CD4-positive, alpha-beta T cell (primary cell): ENCODE measurements at regions not wholly inside any gene's neighbourhood (a gene's known extent, or its start where the extent isn't known, plus 50 kb on each side); places are given as distances from the start of the nearest gene placed in this dataset.

ENCODE experiments used
- ATAC-seq: fragments of 200-7000 bp; cut with Tn5 transposase; one replicate; pipeline ENCODE4 v1.10.0; 2022; ENCODE audit warnings: mild to moderate bottlenecking; ENCODE audit not compliant: poor library complexity
- CTCF ChIA-PET: fragments of 350-600 bp; sonication (Branson Sonifier 250); formaldehyde crosslinking; loops from one replicate; lab custom pipeline; 2021; ENCODE audit warnings: antibody characterized with exemption, inconsistent platforms; lab: Charles Lee
- POLR2A ChIA-PET: fragments of 350-600 bp; sonication (Branson Sonifier 250); formaldehyde crosslinking; loops from one replicate; lab custom pipeline; 2021; ENCODE audit warnings: antibody characterized with exemption, inconsistent platforms; lab: Charles Lee
- DNase-seq, 14 experiments: peaks; one replicate each; pipeline ENCODE4 v3.0.0-alpha.2; 2013 to 2020; ENCODE audit warnings: mixed read lengths in 2 of 14
- H3K27ac ChIP-seq, 2 donors: one replicate each; pipeline versions ENCODE4 v1.5.1 to v1.7.0; 2013; ENCODE audit warnings: low read length in 2 of 2, low read depth in 1 of 2, mild to moderate bottlenecking in 1 of 2
- H3K27me3 ChIP-seq, 2 experiments: 1 replicate in 1 of 2; 2 replicates in 1 of 2; pipeline versions ENCODE4 v1.6.1 to v1.7.0; 2013; ENCODE audit warnings: low read length in 2 of 2, control low read depth in 1 of 2, mild to moderate bottlenecking in 1 of 2, moderate library complexity in 1 of 2; ENCODE audit not compliant: insufficient read depth in 2 of 2, control insufficient read depth in 1 of 2
- H3K36me3 ChIP-seq: one replicate; pipeline ENCODE4 v1.6.1; 2013; ENCODE audit warnings: low read length, control low read depth; ENCODE audit not compliant: insufficient read depth
- H3K4me1 ChIP-seq: one replicate; pipeline ENCODE4 v1.6.1; 2013; ENCODE audit warnings: low read length, control low read depth; ENCODE audit not compliant: insufficient read depth
- H3K4me3 ChIP-seq: one replicate; pipeline ENCODE4 v1.5.1; 2013; ENCODE audit warnings: mild to moderate bottlenecking, low read length, moderate library complexity
- H3K9me3 ChIP-seq, 2 experiments: 1 replicate in 1 of 2; 2 replicates in 1 of 2; pipeline versions ENCODE4 v1.6.1 to v1.7.0; 2013; ENCODE audit warnings: low read length in 2 of 2, mild to moderate bottlenecking in 2 of 2, control low read depth in 1 of 2, moderate library complexity in 1 of 2; ENCODE audit not compliant: control insufficient read depth in 1 of 2, insufficient read depth in 1 of 2
- H3K27ac Mint-ChIP-seq: one replicate; pipeline ENCODE4 v1.8.0; 2020; ENCODE audit warnings: mixed read lengths
- H3K27me3 Mint-ChIP-seq: one replicate; pipeline ENCODE4 v1.8.0; 2021; ENCODE audit warnings: mixed read lengths
- H3K36me3 Mint-ChIP-seq: one replicate; pipeline ENCODE4 v1.8.0; 2021; ENCODE audit warnings: low read depth, mixed read lengths
- H3K4me1 Mint-ChIP-seq: one replicate; pipeline ENCODE4 v1.8.0; 2021; ENCODE audit warnings: low read depth, mixed read lengths
- H3K4me3 Mint-ChIP-seq: one replicate; pipeline ENCODE4 v1.8.0; 2020; ENCODE audit warnings: mild to moderate bottlenecking, mixed read lengths
- H3K9me3 Mint-ChIP-seq: one replicate; pipeline ENCODE4 v1.8.0; 2020; ENCODE audit warnings: mixed read lengths
- CTCF ChIP-seq: fragments of 200-600 bp; IDR thresholded peaks from one replicate; pipeline ENCODE4 v1.8.0; 2022; ENCODE audit warnings: antibody characterized with exemption, mild to moderate bottlenecking
- intact Hi-C, 2 experiments: fragments of 100-400 bp; cut with DNase I in 1 of 2; cut with micrococcal nuclease in 1 of 2; formaldehyde crosslinking; loops; one replicate each; pipeline versions ENCODE4 v1.15.1 to v1.9.0; 2023 to 2025; cut with DNase I, micrococcal nuclease

GRCh38 chr3:159657176-159657575 lies 331.5 kb upstream of the IL12A start:
- Histone ChIP-seq H3K27me3 (no peaks in the 10 kb centered on the region), H3K36me3 (no peaks in the 10 kb centered on the region), H3K27ac (no peak overlapping the region), H3K4me3 (no peak overlapping the region), H3K9me3 (no peaks in the 10 kb centered on the region), H3K4me1 (no peaks in the 10 kb centered on the region)
- Mint-ChIP-seq H3K27me3 (no peaks in the 10 kb centered on the region), H3K4me1 (no peaks in the 10 kb centered on the region), H3K9me3 (peaks cover 8% of the 10 kb centered on the region), H3K27ac (no peak overlapping the region), H3K36me3 (no peaks in the 10 kb centered on the region), H3K4me3 (no peak overlapping the region)
- no peak for TF ChIP-seq CTCF
- CTCF ChIA-PET: no interaction called here
- intact Hi-C loops: no loop called here
- POLR2A ChIA-PET: no interaction called here
- ATAC-seq: no peak
- DNase-seq: no peak

- DNase-seq (no peak), ATAC-seq (no peak)
- H3K27me3 Mint-ChIP-seq: no peaks in the 10 kb centered on the region
- no peaks in the 10 kb centered on the region for H3K36me3 Mint-ChIP-seq
- H3K4me1 Mint-ChIP-seq: no peaks in the 10 kb centered on the region
- H3K4me3 Mint-ChIP-seq: no peak overlapping the region
- CTCF ChIA-PET: no interaction called here
- Histone ChIP-seq H3K4me1 (no peaks in the 10 kb centered on the region), H3K4me3 (no peak overlapping the region), H3K27me3 (no peaks in the 10 kb centered on the region), H3K9me3 (no peaks in the 10 kb centered on the region), H3K36me3 (no peaks in the 10 kb centered on the region), H3K27ac (no peak overlapping the region)
- no peak overlapping the region for H3K27ac Mint-ChIP-seq
- peaks cover 11% of the 10 kb centered on the region for H3K9me3 Mint-ChIP-seq
- intact Hi-C loops: no loop called here
- POLR2A ChIA-PET: no interaction called here
- no peak for TF ChIP-seq CTCF
Observed at GRCh38 chr3:159657629-159658028, 331.0 kb upstream of the IL12A start.

GRCh38 chr3:159660326-159660725 lies 328.3 kb upstream of the IL12A start:
- CTCF ChIA-PET: no interaction called here
- Mint-ChIP-seq H3K9me3 (peaks cover 11% of the 10 kb centered on the region), H3K4me1 (no peaks in the 10 kb centered on the region), H3K36me3 (no peaks in the 10 kb centered on the region), H3K27me3 (no peaks in the 10 kb centered on the region), H3K27ac (no peak overlapping the region), H3K4me3 (no peak overlapping the region)
- Histone ChIP-seq H3K27ac (no peak overlapping the region), H3K4me1 (no peaks in the 10 kb centered on the region), H3K9me3 (no peaks in the 10 kb centered on the region), H3K27me3 (no peaks in the 10 kb centered on the region), H3K4me3 (no peak overlapping the region), H3K36me3 (no peaks in the 10 kb centered on the region)
- ATAC-seq: no peak
- POLR2A ChIA-PET: no interaction called here
- DNase-seq: no peak
- intact Hi-C loops: no loop called here
- no peak for TF ChIP-seq CTCF
